ENCODE measurements at regions not wholly inside any gene's neighbourhood (a gene's known extent, or its start where the extent isn't known, plus 50 kb on each side); places are given as distances from the start of the nearest gene placed in this dataset.
"Not testable (repeated sequence)": the region's sequence is repeated elsewhere in the genome, so short reads cannot be mapped to it uniquely, and the experiment has no call there.

DNA sequence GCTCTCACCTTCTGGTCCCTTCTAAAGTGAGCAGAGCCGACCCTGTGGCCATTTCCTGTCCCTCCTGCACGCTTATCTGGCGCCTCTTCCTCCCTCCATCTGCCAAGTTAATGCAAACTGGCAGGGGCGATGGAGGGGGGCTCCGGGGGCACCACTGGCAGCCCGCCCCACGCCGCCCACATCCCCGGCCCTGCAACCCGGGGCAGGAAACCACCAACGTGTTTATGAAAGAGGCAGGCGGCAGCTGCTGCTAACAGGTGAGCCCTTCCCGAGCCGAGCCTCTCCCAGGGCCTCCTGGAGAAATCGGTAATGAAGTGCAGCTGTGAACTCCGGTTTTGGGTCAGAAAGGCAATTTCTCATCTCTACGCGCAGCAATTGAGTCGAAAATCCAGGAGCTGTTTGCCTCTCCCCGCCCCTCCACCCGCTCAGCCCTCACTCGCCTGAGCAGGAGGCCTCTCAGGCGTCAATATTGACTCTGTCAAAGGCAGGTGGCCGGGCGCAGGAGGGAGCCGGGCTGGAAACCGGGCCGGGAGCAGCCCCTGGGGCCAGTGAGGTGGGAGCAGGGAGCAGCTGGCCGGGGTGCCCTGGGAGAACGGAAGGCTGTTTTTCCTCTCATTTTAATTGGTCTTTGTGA is 164.4 kb upstream of the GSE1 start:
- peak; percentile 84 for DNase-seq

DNA sequence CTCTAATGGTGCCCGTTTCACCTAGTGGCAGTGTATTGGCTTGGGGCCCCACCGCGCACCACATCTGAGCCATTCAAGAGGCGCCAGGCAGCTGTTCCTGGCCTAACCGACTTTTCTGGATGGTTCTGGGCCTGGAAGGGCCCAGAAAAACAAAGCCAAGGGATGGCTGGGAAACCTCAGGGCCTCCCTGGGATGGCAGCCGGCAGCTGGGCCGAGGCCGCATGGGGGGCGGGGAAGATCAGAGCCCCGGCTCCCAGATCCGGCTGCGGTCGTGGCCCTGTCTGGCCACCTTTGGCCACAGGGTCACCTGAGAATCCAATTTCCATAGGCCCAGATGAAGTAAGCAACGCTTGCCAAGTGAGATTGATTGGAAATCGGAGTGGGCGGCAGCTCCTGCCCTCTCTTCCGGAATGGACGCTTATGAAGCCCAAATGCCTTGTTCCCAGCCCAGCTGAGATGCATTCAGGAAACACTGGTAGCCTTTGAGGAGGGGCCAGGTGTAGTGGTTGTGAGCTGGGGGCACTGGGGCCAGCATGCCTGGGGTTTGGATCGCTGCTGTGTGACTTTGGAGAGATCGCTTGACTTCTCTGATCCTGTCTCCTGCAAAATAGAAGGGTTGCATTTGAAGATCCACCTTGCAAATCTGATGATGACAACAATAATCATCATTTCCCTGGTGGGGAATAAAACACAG is 163.8 kb upstream of the GSE1 start:
- peak; percentile 75 for DNase-seq

DNA sequence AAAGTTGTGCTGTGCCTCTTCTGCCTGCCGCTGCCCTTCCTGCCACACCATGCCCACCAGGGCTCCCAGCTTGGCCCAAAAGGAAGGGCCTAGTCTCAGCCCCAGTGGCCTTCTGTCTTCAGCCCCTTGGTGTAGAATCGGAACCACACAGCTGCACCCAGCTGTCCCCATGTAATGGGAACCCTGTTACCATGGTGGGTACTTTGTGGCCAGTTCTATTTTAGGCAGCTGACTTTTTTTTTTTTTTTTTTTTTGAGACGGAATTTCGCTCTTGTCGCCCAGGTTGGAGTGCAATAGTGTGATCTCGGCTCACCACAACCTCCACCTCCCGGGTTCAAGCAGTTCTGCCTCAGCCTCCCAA is 163.3 kb upstream of the GSE1 start:
- no peak for DNase-seq

DNA sequence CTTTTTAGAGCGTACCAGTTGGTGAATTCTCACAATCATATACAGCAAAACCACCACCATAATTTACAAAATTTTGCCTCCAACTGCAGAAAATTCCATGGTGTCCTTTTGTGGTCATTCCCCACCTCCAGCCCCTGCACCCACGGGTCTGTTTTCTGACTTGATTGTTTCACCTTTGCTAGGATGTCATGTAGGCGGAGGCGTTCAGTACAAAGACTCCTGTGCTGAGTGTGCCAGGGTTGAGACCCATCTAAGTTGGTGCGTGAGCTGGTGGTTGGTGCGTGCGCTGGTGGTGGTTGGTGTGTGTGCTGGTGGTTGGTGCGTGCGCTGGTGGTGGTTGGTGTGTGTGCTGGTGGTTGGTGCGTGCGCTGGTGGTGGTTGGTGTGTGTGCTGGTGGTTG is 162.0 kb upstream of the GSE1 start:
- not testable (repeated sequence) for DNase-seq

DNA sequence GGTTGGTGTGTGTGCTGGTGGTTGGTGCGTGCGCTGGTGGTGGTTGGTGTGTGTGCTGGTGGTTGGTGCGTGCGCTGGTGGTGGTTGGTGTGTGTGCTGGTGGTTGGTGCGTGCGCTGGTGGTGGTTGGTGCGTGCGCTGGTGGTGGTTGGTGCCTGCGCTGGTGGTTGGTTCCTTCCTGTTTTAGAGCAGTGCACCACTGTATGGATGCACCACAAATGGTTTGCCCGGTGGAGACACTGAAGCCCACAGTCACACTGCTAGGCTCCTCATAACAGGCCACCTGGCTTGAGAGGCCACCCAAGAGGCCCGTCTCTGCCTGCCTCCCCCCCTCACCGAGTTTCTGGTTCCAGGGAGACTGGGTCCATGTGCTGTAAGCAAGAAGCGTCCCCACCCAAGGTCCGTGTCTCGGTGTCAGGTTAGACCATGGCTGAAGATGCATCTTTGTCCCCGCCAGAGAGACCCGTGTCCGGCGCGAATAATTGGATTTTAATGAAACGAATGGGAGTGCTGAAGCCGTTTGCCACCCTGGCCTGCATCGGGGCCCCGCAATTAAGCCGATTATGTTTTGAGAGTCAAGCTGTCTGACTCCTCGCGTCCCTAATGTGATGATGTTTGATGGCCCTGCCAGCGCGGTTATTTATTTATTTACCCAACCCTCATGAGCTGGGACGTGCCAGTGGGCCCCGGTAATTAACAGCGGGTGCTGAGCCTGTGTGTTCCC is 161.3 kb upstream of the GSE1 start:
- DNase-seq: no peak

DNA sequence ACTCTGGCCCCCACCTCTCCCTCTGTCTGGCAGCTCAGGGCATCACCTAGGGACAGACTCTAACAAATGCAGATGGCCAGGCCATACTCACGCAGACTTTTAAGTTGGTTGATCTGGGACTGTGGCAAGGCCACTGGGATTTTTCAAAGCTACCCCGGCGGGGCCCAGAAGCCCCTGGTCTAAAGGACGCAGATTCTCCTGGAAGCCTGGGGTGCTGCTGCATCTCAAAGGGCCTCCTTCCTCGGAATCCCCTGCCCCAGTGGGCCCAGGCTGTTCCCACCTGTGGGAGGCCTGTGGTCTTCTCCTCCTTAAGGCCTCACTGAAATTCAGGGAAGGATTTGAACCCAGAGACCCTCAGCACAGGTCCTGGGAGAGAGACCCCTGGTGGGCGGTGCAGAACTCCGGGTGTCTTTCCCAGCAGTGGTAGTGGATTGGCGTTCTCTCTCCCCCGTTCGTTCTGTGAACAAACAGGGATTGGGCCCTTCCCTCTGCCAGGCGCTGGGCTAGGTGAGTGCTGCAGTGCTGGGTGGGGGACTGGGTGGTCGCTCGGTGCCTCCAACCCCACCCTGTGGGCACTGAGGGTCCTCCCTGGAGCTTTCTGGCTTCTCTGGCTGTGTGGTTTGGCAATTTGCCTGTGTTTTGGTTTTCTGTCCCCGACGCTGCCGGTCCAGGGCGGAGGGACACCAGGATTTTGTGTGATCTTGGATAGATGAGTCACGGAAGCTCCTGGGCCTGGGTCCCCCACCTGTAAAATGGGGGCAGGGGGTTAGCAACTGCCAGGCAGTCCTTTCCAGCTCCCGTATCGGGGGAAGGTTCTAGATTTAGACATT is 160.5 kb upstream of the GSE1 start:
- no peak for DNase-seq

DNA sequence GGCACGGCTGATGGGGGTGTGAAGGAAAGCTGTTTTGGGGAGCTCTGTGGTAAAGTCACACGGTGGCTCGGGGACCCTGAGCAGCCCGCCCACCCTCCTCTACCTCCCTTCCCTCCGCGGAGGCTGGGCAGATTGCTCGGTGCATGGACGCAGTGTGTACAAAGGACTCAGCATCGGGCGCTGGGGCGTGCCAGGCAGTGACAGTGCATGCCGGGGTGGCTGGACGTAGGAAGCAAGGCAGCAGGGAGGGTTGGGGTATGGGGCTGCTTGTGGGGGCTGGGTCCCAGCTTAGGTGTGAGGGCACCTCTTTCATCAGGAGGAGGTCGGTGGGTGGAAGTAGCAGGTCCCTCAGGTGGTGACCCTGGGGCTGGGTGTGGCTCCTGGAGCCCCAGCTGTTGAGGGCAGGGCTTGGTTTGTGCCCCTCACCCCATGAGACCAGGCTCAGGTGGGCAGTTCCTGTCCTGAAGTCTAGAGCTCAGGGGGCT is 159.9 kb upstream of the GSE1 start:
- no peak for DNase-seq

DNA sequence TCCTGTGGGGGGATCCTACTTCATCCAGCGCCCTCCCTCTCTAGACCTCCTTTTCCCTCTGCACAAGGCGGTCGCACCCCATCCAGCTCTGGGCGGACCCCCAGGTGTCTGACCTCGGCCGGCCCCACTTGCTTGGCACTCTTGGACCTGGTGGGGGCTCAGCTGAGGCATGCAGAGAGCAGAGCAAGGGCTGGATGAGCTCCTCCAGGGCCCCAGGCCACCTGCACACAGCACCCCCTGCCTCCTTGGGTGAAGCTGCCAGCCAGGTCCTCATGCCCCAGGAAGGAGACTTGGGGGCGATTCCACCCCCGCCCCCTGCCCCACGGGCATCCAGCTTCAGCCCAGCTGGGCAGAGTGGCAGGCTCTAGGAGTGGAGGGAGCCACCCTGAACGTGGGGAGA is 159.4 kb upstream of the GSE1 start:
- DNase-seq: no peak

DNA sequence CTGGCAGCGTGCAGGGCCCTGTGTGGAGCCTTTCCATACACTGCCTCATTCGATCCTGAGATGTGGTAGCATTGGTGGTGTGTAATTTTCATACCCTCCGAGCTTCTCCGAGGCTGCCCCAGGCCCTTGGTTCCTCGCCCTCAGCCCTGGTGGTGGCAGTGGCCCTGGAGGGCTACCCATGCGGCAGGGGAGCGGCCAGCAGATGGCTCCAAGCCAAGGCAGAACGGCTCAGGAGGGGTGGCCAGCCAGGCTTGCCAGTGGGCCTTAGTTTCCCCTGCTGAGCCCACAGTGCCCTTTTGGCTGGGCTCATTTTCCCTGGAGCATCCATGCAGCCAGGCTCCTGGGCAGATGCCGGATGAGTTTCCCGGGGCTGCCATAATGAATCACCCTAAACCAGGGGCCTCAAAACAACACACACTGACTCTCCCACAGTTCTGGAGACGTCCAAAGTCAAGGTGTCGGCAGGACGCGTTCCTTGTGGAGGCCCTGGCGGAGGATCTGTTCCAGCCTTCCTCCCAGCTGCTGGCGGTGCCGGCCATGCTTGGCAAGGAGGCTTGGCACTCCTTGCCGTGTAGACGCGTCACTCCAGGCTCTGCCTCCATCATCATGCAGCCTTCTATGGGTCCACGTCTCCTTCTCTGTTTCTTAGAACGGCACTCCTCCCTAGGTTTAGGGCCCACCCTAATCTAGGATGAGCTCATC is 158.8 kb upstream of the GSE1 start:
- no peak for DNase-seq

DNA sequence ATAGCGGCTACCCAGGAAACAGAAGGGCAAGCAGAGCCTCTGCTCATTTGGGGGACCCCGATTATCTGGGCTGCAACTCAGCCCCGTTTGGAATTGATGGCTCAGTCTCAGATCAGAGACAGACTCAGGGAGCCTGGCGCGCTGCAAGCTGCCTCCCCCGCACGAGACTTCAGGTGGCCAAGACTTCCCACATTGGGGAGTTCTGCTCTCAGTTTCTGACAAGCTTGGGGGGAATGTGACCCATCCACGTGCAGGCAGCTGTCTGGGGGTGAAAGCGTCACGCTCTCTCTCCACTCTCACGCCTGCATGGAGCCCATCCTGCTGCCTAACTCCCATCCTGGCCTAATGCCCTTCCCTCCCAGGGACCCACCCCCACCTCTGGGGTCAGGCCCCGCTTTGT is 157.6 kb upstream of the GSE1 start:
- no peak for DNase-seq

DNA sequence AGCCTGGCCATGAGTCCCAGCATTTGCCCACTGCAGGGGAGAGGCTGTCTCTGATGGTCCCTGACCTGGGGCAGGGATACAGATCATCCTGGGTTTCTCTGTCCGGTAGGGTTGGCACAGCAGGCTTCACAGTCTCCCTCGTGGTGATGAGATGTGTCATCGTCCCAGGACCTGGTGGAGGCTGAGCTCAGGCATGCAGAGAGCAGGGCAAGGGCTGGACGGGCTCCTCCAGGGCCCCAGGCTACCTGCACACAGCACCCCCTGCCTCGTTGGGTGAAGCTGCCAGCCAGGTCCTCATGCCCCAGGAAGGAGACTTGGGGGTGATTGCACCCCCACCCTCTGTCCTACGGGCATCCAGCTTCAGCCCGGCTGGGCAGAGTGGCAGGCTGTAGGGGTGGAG is 155.8 kb upstream of the GSE1 start:
- no peak for DNase-seq

DNA sequence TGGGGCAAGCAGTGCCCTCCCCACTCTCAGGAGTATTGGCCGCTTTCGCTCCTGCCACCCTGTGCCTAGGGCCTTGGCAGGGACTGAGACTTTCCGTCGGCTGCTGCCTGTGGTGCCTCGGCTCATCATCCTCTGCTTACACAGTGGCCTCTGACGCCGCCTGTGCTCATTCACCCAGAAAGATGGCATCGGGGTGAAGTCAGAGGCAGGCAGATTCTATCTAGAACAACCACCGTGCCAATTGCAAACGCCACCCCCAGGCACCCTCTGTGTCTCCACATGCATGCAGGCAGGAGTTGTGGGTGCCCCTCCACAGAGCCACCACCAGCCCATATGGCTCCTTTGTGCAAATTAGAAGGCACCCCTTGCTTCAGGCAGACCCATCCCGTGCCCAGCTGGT is 154.2 kb upstream of the GSE1 start:
- DNase-seq: no peak

DNA sequence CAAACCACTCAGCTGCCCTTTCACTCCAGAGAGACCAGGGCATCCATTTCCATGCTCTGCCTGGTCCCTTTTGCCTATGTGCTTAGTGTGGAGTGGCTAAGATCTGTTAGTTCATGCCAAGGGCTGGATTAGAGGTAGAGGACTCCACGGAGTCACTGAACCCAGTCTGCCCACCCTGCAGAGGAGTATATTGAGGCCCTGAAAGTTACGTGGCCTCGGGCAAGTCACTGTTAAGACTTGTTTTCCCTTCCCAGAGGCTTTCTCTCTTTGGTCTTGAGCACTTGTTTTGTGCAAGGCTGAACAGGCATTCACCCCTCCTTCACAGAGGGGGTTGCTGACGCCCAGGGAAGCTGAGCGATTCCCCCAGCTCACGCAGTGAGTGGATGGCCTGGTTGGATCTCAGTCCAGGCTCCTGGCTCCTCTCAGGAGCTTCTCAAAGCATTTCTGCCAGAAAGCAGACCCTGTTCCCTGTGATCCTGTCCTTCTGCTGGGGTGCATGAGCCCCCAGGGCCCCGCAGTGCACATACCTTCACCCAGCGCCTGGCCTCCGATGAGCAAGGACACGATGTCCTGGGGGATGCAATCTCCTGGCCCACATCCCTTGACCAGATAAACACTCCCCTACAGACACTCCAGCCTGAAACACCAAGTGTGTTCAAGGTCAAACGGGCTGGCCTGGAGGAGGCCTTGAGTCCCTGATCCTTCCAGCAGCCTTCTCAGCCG is 153.4 kb upstream of the GSE1 start:
- DNase-seq: no peak

DNA sequence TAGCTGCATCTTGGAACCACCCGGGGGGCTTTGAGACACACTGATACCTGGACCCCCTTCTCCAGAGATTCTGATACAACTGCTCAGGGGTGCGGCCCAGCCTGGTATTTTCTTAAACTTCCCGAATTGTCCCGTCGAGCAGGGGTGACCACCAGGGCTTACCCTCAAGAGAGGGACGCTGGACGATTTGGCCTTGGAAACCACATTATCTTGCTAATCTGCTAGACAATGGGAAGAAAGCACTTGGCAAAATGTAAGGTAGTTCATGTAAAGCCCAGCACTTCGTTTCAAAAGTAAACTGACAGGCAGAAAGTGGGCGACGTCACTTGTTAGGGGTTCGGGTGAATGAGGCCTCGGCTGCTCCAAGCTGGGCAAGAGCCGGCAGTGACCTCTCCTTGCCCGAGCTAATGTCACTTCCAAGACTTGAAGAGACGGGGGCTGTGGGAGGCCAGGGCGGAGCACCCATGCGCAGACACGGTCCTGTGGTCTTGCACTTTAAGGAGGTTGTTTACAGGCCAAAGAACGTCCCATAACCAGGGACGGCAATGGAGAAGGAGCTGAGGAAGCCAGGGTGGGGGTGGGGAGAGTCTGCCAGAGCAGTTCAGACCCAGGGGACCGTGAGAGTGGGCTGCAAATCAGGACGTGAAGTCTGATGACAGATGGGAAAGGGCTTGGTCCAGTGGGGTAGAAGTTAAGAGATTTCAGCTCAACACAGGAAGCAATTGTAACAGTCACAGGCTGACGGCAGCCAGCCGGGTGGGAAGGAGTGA is 152.7 kb upstream of the GSE1 start:
- no peak for DNase-seq

DNA sequence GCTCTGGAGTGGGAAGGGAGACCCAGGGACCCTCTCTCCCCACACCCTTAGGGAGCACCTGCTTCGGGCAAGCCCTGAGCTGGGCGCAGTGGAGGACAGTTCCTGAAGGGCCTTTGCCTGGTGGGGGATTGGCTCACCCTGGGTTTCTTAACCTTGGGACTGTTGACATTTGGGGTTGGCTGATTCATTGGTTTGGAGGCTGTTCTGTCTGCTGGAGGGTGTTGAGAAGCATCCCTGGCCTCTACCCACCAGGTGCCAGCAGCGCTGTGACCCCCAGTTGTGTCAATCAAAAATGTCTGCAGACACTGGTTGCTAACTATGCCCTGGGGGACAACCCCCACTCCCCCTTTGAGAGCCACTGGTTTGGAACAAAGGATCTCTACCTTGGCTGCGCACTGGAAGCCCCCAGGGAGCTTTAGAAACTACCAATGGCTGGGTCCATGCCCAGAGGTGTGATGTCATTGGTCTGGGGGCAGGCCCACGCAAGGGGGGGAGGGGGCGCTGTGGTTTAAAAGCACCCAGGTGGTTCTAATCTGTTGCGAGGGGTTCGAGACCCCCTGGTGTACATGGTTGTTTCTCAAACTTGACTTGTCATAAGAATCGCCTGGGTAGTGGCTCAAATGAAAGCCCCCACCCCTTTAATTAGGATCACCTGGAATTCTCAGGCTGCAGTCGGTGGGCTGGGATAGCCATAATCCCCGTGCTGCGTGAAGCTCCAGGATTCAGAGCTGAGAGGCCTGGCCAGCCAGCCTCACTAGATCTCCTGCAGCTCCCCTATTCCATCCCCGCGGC is 151.9 kb upstream of the GSE1 start:
- DNase-seq: no peak

DNA sequence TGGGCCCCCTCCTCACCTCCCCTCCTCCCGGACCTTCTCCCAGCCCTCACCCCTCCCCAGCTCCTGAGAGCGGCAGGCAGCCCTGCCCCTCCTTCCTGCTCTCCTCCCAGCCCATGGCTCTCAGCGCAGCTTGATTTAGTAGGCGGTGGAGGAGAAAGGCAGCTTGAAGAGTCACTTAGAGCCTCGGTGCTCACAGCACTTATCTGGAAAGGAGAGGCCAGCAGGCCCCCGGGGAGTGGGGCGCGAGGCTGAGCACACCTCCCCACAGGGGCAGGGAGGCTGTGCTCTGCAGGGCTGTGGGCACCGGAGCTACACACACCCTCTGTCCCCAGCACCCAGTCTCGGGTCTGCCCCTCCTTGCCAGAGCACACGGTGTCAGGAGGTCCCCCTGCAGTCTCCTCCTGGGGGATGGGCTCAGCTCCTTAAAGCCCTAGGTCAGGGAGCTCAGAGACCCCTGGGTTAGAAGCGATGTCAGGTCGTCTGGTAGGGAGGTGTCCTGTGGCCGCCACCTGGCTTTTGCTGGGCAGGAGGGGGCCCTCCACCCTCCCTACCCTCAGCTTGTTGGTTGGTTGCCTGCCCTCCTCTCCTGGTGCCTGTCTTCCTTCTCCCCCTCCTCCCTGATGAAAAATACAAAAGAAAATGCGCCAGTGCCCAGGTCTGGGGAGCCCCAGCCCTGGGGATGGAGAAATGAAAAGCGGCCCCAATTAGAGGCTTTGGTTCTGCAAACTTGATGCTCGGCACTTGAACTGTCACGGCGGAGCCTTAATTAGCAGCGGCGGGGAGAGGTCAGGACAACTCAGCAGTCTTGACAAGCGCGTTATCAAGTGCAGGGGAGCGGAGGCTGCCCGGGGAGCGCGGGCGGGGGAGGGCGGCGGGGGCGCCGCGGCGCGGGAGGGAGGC is 151.1 kb upstream of the GSE1 start:
- DNase-seq: peak; percentile 61

DNA sequence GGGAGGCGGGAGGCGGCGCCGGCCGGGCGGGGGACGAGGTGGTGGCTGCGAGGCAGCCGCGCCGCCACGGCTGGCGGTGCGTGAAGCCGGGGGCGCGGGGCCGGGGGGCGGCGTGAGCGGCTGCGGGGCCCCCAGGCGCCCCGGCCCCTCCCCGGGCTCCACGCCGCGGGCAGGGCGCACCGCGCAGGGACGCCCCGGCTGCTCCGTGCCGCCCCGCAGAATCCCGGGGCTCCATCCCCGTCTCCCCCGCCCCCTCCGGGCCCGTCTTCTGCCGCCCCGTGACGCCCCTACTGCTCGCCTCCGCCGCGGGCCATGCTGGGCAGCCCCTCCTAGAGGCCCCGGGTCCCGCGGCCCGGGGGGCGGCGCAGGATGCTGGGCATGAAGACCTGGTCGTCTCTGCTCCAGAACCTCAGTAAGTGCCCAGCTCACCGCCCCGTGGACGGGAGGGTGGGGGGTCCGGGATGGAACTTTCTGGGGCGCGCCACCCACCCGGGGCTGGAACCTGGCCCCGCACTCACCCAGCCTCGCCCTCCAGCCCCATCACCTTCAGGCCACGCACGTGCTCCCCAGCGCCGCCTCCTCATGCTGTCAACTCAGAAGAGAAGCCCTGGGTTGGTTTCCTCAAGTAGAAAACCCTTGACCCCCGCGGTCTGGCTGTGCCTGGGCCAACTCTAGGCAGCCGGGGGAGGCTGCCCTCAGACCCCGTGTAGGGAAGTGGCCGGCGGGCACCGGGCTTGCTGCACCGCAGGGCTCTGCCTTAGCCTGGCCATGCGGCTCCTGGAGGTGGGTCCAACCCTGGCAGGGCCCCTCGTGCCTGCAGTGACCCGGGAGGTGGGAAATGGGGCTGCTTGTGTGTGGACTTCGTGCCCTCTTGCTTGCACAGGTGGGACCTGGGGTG is 150.2 kb upstream of the GSE1 start:
- DNase-seq: no peak

Measured in right hindlimb (tissue), 1 donor.